ENCODE measurements at regions not wholly inside any gene's neighbourhood (a gene's known extent, or its start where the extent isn't known, plus 50 kb on each side); places are given as distances from the start of the nearest gene placed in this dataset.

DNA sequence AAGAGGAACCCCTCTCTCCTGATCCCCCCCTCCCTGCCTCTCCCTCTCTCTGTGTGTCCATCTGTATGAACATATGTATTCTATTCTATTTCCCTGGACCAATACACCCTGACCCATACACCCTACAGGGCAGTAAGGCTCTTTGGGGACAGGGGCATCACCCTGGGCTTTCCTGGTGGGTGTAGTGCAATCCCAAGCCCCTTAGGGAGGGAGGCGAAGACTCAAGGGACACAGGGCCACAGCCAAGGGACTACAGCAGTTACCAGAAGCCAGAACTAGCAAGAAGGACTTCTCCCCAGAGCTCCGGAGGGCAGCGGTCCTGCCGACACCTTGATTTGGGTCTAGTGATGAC is 214.2 kb upstream of the RAB6C start:
- TF ChIP-seq POLR2AphosphoS5 (IDR thresholded peaks at IDR 0.05; ENCODE audit: low read depth, low read length) (no peak), BRCA1 (CRISPR knock-in tag; IDR thresholded peaks at IDR 0.05) (no peak), CHD2 (IDR thresholded peaks at IDR 0.05; ENCODE audit: low read depth, low read length) (no peak), GABPB1 (CRISPR knock-in tag; IDR thresholded peaks at IDR 0.05) (no peak)
